ENCODE measurements at regions not wholly inside any gene's neighbourhood (a gene's known extent, or its start where the extent isn't known, plus 50 kb on each side); places are given as distances from the start of the nearest gene placed in this dataset.

DNA sequence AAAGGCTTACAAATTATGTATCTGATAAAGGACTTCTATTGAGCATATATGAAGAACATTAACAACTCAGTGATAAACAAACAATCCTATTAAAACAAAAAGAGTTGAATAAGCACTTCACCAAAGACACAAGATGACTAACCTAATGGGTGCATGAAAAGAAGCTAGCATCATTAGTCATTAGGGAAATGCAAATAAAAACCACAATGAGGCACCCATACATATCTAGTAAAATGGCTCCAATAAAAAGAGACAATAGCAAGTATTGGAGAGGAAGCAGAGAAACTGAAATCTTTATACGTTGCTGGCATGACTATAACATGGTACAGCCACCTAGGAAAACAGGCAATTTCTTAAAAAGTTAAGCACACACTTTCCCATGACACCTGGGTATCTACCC is 77.6 kb upstream of the ZMIZ1 start:
- CTCF ChIA-PET, result no interaction called here
- Histone ChIP-seq H3K4me3 (no peak overlapping the region), H4K20me1 (ENCODE audit: insufficient read depth) (no peaks in the 10 kb centered on the region), H3K4me2 (no peak overlapping the region), H3K4me1 (replicated peaks; ENCODE audit: insufficient read depth) (peaks cover 13% of the 10 kb centered on the region), H3K27me3 (ENCODE audit: insufficient read depth, low read depth) (no peaks in the 10 kb centered on the region), H3K9me3 (ENCODE audit: insufficient read depth, low read depth) (no peaks in the 10 kb centered on the region), H3K9me2 (ENCODE audit: insufficient read depth) (no peaks in the 10 kb centered on the region), H3K36me3 (ENCODE audit: low read depth) (no peaks in the 10 kb centered on the region), H2AFZ (no peak overlapping the region), H3K27ac (no peak overlapping the region), H3K79me2 (ENCODE audit: low read depth) (no peaks in the 10 kb centered on the region), H3F3A (ENCODE audit: insufficient read depth, low read depth) (peaks cover 5% of the 10 kb centered on the region; the same call in 1 of the 2 replicates)
- DNase-seq, result peak in 1 of 2 experiments; percentile 84
- POLR2A ChIA-PET (ENCODE audit: unreplicated experiment), result no interaction called here
- BruUV-seq (replicated peaks), result no TSS peak
- no peak for TF ChIP-seq EZH2 (IDR thresholded peaks at IDR 0.05; ENCODE audit: low read depth)
- TF ChIP-seq, protein P1, sequence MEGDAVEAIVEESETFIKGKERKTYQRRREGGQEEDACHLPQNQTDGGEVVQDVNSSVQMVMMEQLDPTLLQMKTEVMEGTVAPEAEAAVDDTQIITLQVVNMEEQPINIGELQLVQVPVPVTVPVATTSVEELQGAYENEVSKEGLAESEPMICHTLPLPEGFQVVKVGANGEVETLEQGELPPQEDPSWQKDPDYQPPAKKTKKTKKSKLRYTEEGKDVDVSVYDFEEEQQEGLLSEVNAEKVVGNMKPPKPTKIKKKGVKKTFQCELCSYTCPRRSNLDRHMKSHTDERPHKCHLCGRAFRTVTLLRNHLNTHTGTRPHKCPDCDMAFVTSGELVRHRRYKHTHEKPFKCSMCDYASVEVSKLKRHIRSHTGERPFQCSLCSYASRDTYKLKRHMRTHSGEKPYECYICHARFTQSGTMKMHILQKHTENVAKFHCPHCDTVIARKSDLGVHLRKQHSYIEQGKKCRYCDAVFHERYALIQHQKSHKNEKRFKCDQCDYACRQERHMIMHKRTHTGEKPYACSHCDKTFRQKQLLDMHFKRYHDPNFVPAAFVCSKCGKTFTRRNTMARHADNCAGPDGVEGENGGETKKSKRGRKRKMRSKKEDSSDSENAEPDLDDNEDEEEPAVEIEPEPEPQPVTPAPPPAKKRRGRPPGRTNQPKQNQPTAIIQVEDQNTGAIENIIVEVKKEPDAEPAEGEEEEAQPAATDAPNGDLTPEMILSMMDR (conservative IDR thresholded peaks at IDR 0.05), result no peak
- intact Hi-C loops (cut with micrococcal nuclease; ENCODE audit: unreplicated experiment), result no loop called here

DNA sequence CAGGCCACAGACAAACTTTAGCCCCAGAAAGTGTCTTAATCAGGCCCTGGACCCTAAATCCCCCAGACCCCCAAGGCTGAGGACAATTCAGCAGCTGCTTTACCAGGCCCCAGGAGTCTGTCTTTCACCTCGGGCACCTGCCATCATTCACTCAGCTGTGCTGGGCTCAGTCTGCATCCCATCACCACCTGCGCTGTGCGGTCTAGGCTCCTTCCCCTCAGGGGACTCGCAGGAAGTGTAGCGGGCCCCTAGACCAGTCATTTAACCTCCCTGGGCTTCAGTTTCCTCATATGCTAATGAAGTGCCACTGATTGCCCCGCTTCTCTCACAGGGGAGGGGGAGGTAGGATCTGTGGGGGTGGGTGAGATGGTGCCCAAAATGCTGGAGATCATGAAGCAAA is 76.4 kb upstream of the ZMIZ1 start:
- ChIA-PET POLR2A (ENCODE audit: unreplicated experiment) (no interaction called here), CTCF (no interaction called here)
- Histone ChIP-seq H3K36me3 (ENCODE audit: low read depth) (no peaks in the 10 kb centered on the region), H3K27me3 (ENCODE audit: insufficient read depth, low read depth) (no peaks in the 10 kb centered on the region), H4K20me1 (ENCODE audit: insufficient read depth) (no peaks in the 10 kb centered on the region), H3K9me2 (ENCODE audit: insufficient read depth) (no peaks in the 10 kb centered on the region), H3F3A (ENCODE audit: insufficient read depth, low read depth) (peaks cover 10% of the 10 kb centered on the region; the same call in 1 of the 2 replicates), H3K79me2 (ENCODE audit: low read depth) (no peaks in the 10 kb centered on the region), H3K4me3 (no peak overlapping the region), H3K27ac (no peak overlapping the region), H3K4me2 (no peak overlapping the region), H3K9me3 (ENCODE audit: insufficient read depth, low read depth) (no peaks in the 10 kb centered on the region), H3K4me1 (replicated peaks; ENCODE audit: insufficient read depth) (peaks cover 21% of the 10 kb centered on the region), H2AFZ (no peak overlapping the region)
- intact Hi-C loops (cut with micrococcal nuclease; ENCODE audit: unreplicated experiment), result no loop called here
- no peak for DNase-seq
- no TSS peak for BruUV-seq (replicated peaks)
- TF ChIP-seq, protein P1 (conservative IDR thresholded peaks at IDR 0.05), result no peak
- TF ChIP-seq EZH2 (IDR thresholded peaks at IDR 0.05; ENCODE audit: low read depth), result no peak

DNA sequence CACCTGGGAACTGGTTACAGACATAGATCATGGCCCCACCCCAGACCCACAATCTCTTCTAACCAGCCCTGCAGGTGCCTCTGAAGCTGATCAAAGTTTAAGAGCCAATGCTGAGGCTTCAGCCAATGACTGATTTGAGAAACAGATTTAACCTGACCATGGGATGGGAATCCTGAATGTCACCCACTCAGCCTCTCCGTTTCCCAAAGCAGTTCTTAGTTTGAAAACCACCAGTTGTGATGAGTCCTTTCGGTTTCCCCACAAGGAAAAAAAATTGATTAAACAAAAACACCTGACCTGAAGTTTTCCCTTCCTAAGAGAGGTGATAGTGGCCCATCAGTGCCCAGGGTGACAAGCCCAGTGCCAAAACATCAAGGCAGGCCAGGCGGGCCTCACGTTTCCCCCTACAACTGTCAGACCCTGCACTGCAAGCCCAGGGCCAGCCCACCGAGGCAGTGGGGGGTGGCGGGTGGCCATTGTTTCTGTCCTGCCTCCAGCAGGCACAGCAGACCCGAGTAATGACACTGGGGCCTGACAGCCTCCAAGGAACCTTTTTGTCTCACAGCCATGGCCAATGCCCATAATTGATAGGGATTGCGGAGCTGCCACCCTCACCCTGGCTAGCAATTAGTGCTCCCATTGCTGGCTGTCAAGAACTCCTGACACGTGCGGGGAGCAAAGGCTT is 75.4 kb upstream of the ZMIZ1 start:
- TF ChIP-seq, protein P1 (conservative IDR thresholded peaks at IDR 0.05), result no peak
- no peak for TF ChIP-seq EZH2 (IDR thresholded peaks at IDR 0.05; ENCODE audit: low read depth)
- intact Hi-C loops (cut with micrococcal nuclease; ENCODE audit: unreplicated experiment), result no loop called here
- Histone ChIP-seq H3F3A (ENCODE audit: insufficient read depth, low read depth) (peaks cover 16% of the 10 kb centered on the region; the same call in 1 of the 2 replicates), H3K9me3 (ENCODE audit: insufficient read depth, low read depth) (no peaks in the 10 kb centered on the region), H3K9me2 (ENCODE audit: insufficient read depth) (no peaks in the 10 kb centered on the region), H3K4me3 (no peak overlapping the region), H3K4me2 (no peak overlapping the region), H3K4me1 (replicated peaks; ENCODE audit: insufficient read depth) (peaks cover 31% of the 10 kb centered on the region), H2AFZ (no peak overlapping the region), H3K27ac (no peak overlapping the region), H4K20me1 (ENCODE audit: insufficient read depth) (no peaks in the 10 kb centered on the region), H3K79me2 (ENCODE audit: low read depth) (no peaks in the 10 kb centered on the region), H3K36me3 (ENCODE audit: low read depth) (no peaks in the 10 kb centered on the region), H3K27me3 (ENCODE audit: insufficient read depth, low read depth) (no peaks in the 10 kb centered on the region)
- no peak for DNase-seq
- POLR2A ChIA-PET (ENCODE audit: unreplicated experiment), result no interaction called here
- no TSS peak for BruUV-seq (replicated peaks)
- CTCF ChIA-PET, result no interaction called here

Measured in PC-9 (cell line).